ENCODE measurements at regions not wholly inside any gene's neighbourhood (a gene's known extent, or its start where the extent isn't known, plus 50 kb on each side); places are given as distances from the start of the nearest gene placed in this dataset.
A peak's percentile ranks its signal among the peaks of the same experiment; 100 is the strongest.

GRCh38 chr1:184221087-184221486, 165.7 kb upstream of the C1orf21 start:
- no peak for DNase-seq

- peak; percentile 1 for DNase-seq
These were observed 164.2 kb upstream of the C1orf21 start for GRCh38 chr1:184222652-184223052.

GRCh38 chr1:184223216-184223615, 163.6 kb upstream of the C1orf21 start:
- DNase-seq, result no peak

- DNase-seq, result no peak
These were observed 161.3 kb upstream of the C1orf21 start for GRCh38 chr1:184225283-184226099.

GRCh38 chr1:184226100-184226487, 160.7 kb upstream of the C1orf21 start:
- no peak for DNase-seq

- no peak for DNase-seq
These were observed 158.3 kb upstream of the C1orf21 start for GRCh38 chr1:184228558-184228957.

GRCh38 chr1:184237588-184237987, 149.2 kb upstream of the C1orf21 start:
- no peak for DNase-seq

GRCh38 chr1:184241446-184241845, 145.4 kb upstream of the C1orf21 start:
- no peak for DNase-seq

- no peak for DNase-seq
These were observed 144.3 kb upstream of the C1orf21 start for GRCh38 chr1:184242507-184242943.

- no peak for DNase-seq
These were observed 141.9 kb upstream of the C1orf21 start for GRCh38 chr1:184244962-184245361.

GRCh38 chr1:184247671-184248070, 139.2 kb upstream of the C1orf21 start:
- DNase-seq, result no peak

- DNase-seq, result no peak
These were observed 132.9 kb upstream of the C1orf21 start for GRCh38 chr1:184253921-184254320.

GRCh38 chr1:184254849-184255248, 132.0 kb upstream of the C1orf21 start:
- DNase-seq, result no peak

GRCh38 chr1:184255560-184255959, 131.3 kb upstream of the C1orf21 start:
- DNase-seq, result no peak

- no peak for DNase-seq
These were observed 129.0 kb upstream of the C1orf21 start for GRCh38 chr1:184257873-184258272.

GRCh38 chr1:184258525-184258924, 128.3 kb upstream of the C1orf21 start:
- DNase-seq, result no peak

- DNase-seq, result no peak
These were observed 126.4 kb upstream of the C1orf21 start for GRCh38 chr1:184260382-184260781.

- DNase-seq, result no peak
These were observed 124.7 kb upstream of the C1orf21 start for GRCh38 chr1:184262109-184262508.

GRCh38 chr1:184267747-184268146, 119.1 kb upstream of the C1orf21 start:
- no peak for DNase-seq

- DNase-seq, result no peak
These were observed 116.3 kb upstream of the C1orf21 start for GRCh38 chr1:184270556-184270955.

GRCh38 chr1:184272175-184272866, 114.5 kb upstream of the C1orf21 start:
- DNase-seq, result no peak

GRCh38 chr1:184276416-184276815, 110.4 kb upstream of the C1orf21 start:
- no peak for DNase-seq

GRCh38 chr1:184279911-184280458, 106.8 kb upstream of the C1orf21 start:
- no peak for DNase-seq

GRCh38 chr1:184283999-184284398, 102.8 kb upstream of the C1orf21 start:
- DNase-seq, result no peak
